K562 (cell line): ENCODE measurements at regions not wholly inside any gene's neighbourhood (a gene's known extent, or its start where the extent isn't known, plus 50 kb on each side); places are given as distances from the start of the nearest gene placed in this dataset.

Experiments used
- ATAC-seq: fragments of 200-7000 bp; cut with Tn5 transposase; 3 replicates; pipeline ENCODE4 v1.9.1; 2020; ENCODE audit warnings: moderate library complexity
- BruUV-seq: library from RNA; stranded (reverse); fragments of 400-500 nt; replicated peaks from 2 replicates; lab custom pipeline; 2021; lab: Mats Ljungman, UMichigan
- CTCF ChIA-PET: fragments of 300-600 bp; formaldehyde crosslinking; extraction: SDS; loops from one replicate; lab custom pipeline; 2021; ENCODE audit warnings: low intra/inter-chr PET ratio; lab: Yijun Ruan, JAX
- POLR2A ChIA-PET: fragments of 300-600, 350-650 bp; sonication (Branson Sonifier 250); formaldehyde crosslinking; extraction: SDS; loops from one replicate; lab custom pipeline; 2021; ENCODE audit warnings: antibody characterized with exemption, inconsistent platforms; lab: Yijun Ruan, JAX
- DNase-seq, 4 experiments: peaks; one replicate each; pipeline versions ENCODE4 v3.0.0 to v3.0.0-alpha.2; 2011 to 2018; ENCODE audit warnings: low spot score in 3 of 4, mixed read lengths in 3 of 4; ENCODE audit errors: extremely low read depth in 1 of 4
- FAIRE-seq: peaks from 2 replicates; lab custom pipeline; 2011; peaks lifted over from hg19 to GRCh38; lab: Jason Lieb, UNC
- H2AFZ ChIP-seq: 2 replicates; pipeline ENCODE4 v1.6.0; 2011; ENCODE audit warnings: low read depth, low read length, control low read depth, inconsistent platforms
- H3K27ac ChIP-seq: fragments of 200-600 bp; 3 replicates; pipeline ENCODE4 v1.8.0; 2011; ENCODE audit warnings: low read depth, mild to moderate bottlenecking, control low read depth, inconsistent platforms, low read length, moderate library complexity, mixed read lengths; ENCODE audit errors: extremely low read depth
- H3K27me3 ChIP-seq, 2 experiments: fragments of 300-600 bp in 1 of 2; 2 replicates in 1 of 2; 3 replicates in 1 of 2; pipeline versions ENCODE4 v1.6.0 to v1.8.0; 2011; ENCODE audit warnings: inconsistent platforms in 2 of 2, low read length in 2 of 2, mild to moderate bottlenecking in 1 of 2, mixed read lengths in 1 of 2, moderate library complexity in 1 of 2; ENCODE audit not compliant: control insufficient read depth in 2 of 2, insufficient read depth in 2 of 2
- H3K36me3 ChIP-seq: fragments of 300-600 bp; 3 replicates; pipeline ENCODE4 v1.8.0; 2011; ENCODE audit warnings: mild to moderate bottlenecking, low read length, inconsistent platforms; ENCODE audit not compliant: control insufficient read depth, insufficient read depth
- H3K4me1 ChIP-seq, 2 experiments: fragments of 200-600 bp in 1 of 2; replicated peaks in 1 of 2; 2 replicates in 1 of 2; 3 replicates in 1 of 2; pipeline versions ENCODE4 v1.5.1 to v1.8.0; 2011; ENCODE audit warnings: inconsistent platforms in 2 of 2, low read length in 2 of 2, mild to moderate bottlenecking in 1 of 2, mixed read lengths in 1 of 2, moderate library complexity in 1 of 2; ENCODE audit not compliant: control insufficient read depth in 2 of 2, insufficient read depth in 2 of 2
- H3K4me2 ChIP-seq: 2 replicates; pipeline ENCODE4 v1.6.1; 2011; ENCODE audit warnings: low read length, control low read depth, inconsistent platforms, mixed read lengths; ENCODE audit not compliant: insufficient read depth
- H3K4me3 ChIP-seq: fragments of 200-600 bp; sonication (generic), shearing (Covaris generic); 2 replicates; pipeline ENCODE4 v1.5.1; 2016; ENCODE audit warnings: control low read depth, inconsistent platforms
- H3K79me2 ChIP-seq: fragments of 200-600 bp; 3 replicates; pipeline ENCODE4 v1.8.0; 2011; ENCODE audit warnings: low read length, inconsistent platforms; ENCODE audit not compliant: control insufficient read depth, insufficient read depth
- H3K9ac ChIP-seq, 2 experiments: 2 replicates each; pipeline versions ENCODE4 v1.6.0 to v1.6.1; 2011; ENCODE audit warnings: low read depth in 2 of 2, low read length in 2 of 2, control low read depth in 1 of 2, inconsistent platforms in 1 of 2, mild to moderate bottlenecking in 1 of 2, mixed read lengths in 1 of 2; ENCODE audit not compliant: insufficient read depth in 1 of 2
- H3K9me1 ChIP-seq: one replicate; pipeline ENCODE4 v1.6.0; 2011; ENCODE audit warnings: inconsistent platforms, mild to moderate bottlenecking, low read length, moderate library complexity; ENCODE audit not compliant: control insufficient read depth, insufficient read depth
- H3K9me3 ChIP-seq: replicated peaks from 2 replicates; pipeline ENCODE4 v1.5.1; 2011; ENCODE audit warnings: low read depth, low read length, inconsistent platforms; ENCODE audit not compliant: control insufficient read depth, insufficient read depth
- H4K20me1 ChIP-seq: replicated peaks from 2 replicates; pipeline ENCODE4 v1.6.1; 2011; ENCODE audit warnings: low read length, inconsistent platforms, mixed read lengths; ENCODE audit not compliant: control insufficient read depth, insufficient read depth
- HNRNPL ChIP-seq: fragments of 200-400 bp; formaldehyde crosslinking; IDR thresholded peaks from 2 replicates; pipeline ENCODE4 v1.6.1; 2017; ENCODE audit warnings: low read depth, mild to moderate bottlenecking, low read length
- IFI16 ChIP-seq: fragments of 250-450 bp; sonication (Bioruptor Pico); IDR thresholded peaks from 2 replicates; pipeline ENCODE4 v2.1.2; 2022; ENCODE audit warnings: mild to moderate bottlenecking, inconsistent platforms
- KLF13 ChIP-seq: fragments of 450-650 bp; IDR thresholded peaks from 2 replicates; pipeline ENCODE4 v1.6.1; 2016; ENCODE audit warnings: missing genetic modification characterization, low read depth, mild to moderate bottlenecking, missing compliant biosample characterization, moderate library complexity, borderline replicate concordance
- LCOR ChIP-seq: sonication (generic); formaldehyde crosslinking; IDR thresholded peaks from 2 replicates; pipeline ENCODE4 v1.8.0; 2022; ENCODE audit warnings: mild to moderate bottlenecking, missing genetic modification reagents
- MAX ChIP-seq: sonication (generic); formaldehyde crosslinking; IDR thresholded peaks from 2 replicates; pipeline ENCODE4 v1.9.0; 2022; ENCODE audit warnings: mild to moderate bottlenecking, missing genetic modification reagents
- MBD1 ChIP-seq: fragments of 250-450 bp; sonication (Bioruptor Pico); IDR thresholded peaks from 2 replicates; pipeline ENCODE4 v1.8.0; 2022; ENCODE audit warnings: inconsistent platforms
- MEF2A ChIP-seq: IDR thresholded peaks from 2 replicates; pipeline ENCODE4 v1.6.1; 2011; ENCODE audit warnings: low read depth, mild to moderate bottlenecking, low read length, moderate library complexity; ENCODE audit not compliant: control insufficient read depth
- ZNF274 ChIP-seq: IDR thresholded peaks from 2 replicates; pipeline ENCODE4 v1.6.1; 2011; ENCODE audit warnings: low read depth, mild to moderate bottlenecking, low read length, moderate library complexity, borderline replicate concordance
- WGBS: fragments of 100-300 bp; shearing (Covaris generic); methylation state at CpG from one replicate; pipeline ENCODE4 v1.1.6; 2016; ENCODE audit warnings: low coverage, mixed read lengths; ENCODE audit not compliant: insufficient coverage; ENCODE audit errors: missing lambda C conversion rate; 5-methylcytosine and 5-hydroxymethylcytosine counted together
- in situ Hi-C: fragments of 300-500 bp; cut with MboI; formaldehyde crosslinking; loops from 4 replicates; pipeline ENCODE4 v1.15.0; 2018; ENCODE audit warnings: inconsistent platforms, mixed read lengths
- intact Hi-C: fragments of 100-400 bp; cut with micrococcal nuclease; formaldehyde crosslinking; loops from 2 replicates; pipeline ENCODE4 v1.14.2; 2022
- TF ChIP-seq, protein P1 (sequence below): fragments of 250-450 bp; sonication (Bioruptor Pico); IDR thresholded peaks from 2 replicates; pipeline ENCODE4 v1.8.0; 2022; ENCODE audit warnings: moderate library complexity, mild to moderate bottlenecking, inconsistent platforms
- TF ChIP-seq, protein P2 (sequence below): fragments of 250-450 bp; sonication (Bioruptor Pico); IDR thresholded peaks from 2 replicates; pipeline ENCODE4 v1.4.0; 2020; ENCODE audit warnings: borderline replicate concordance

DNA sequence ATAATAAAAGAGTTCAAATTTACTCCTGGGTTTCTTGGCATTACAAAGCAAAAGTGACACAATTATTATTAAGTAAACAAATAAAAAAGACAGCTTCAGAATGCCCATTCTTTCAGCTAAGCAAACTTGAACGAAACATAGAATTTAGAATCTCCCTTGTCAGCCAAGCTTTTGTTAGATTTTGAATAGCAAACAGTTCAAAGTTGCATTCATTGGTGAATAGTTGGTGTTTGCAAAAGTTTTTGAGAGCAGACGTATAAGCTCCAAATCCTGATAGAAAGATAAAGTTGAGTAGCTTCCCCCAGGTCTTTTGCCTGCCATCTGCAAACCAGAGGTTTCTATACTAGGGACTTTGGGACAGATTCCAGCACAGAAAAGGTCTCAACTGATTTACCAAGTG is 434.3 kb upstream of the TNP1 start (continued):
- TF ChIP-seq MAX (CRISPR knock-in tag) (no peak), ZNF274 (no peak), MEF2A (no peak), KLF13 (tag) (no peak), IFI16 (no peak)
- TF ChIP-seq, protein P1, sequence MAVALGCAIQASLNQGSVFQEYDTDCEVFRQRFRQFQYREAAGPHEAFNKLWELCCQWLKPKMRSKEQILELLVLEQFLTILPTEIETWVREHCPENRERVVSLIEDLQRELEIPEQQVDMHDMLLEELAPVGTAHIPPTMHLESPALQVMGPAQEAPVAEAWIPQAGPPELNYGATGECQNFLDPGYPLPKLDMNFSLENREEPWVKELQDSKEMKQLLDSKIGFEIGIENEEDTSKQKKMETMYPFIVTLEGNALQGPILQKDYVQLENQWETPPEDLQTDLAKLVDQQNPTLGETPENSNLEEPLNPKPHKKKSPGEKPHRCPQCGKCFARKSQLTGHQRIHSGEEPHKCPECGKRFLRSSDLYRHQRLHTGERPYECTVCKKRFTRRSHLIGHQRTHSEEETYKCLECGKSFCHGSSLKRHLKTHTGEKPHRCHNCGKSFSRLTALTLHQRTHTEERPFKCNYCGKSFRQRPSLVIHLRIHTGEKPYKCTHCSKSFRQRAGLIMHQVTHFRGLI (CRISPR knock-in tag), result no peak
- TF ChIP-seq, all 486 proteins: peak for 0

DNA sequence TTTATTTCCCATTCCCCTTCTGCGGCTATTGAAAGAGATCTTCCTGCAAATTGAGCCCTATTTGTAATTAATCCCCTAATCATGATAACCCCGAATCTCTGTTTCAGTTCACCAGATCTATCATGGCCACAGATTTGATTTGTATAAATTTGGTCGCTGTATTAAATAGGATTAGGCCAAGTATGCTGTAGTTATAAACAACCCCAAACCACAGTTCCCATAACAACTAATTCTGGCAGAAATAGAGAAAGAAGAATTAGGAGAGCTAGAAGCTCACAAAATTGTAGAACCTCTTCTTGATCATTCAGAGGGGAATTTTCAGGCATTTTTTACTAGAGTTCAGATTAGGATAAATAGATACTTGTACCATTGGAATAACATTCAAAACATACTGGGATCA is 433.7 kb upstream of the TNP1 start:
- no peak overlapping the region for H3K27ac ChIP-seq
- POLR2A ChIA-PET, result no interaction called here

More for the DNA sequence above, 433.7 kb upstream of the TNP1 start:
- Histone ChIP-seq H3K4me1 (peaks cover 0 to 9% of the 10 kb centered on the region in 2 experiments; a peak in 2 of 5 replicates), H4K20me1 (no peaks in the 10 kb centered on the region), H2AFZ (no peak overlapping the region), H3K4me3 (no peak overlapping the region), H3K9me1 (no peaks in the 10 kb centered on the region), H3K27me3 (no peaks in the 10 kb centered on the region), H3K4me2 (no peak overlapping the region), H3K79me2 (no peaks in the 10 kb centered on the region), H3K9me3 (no peaks in the 10 kb centered on the region), H3K36me3 (no peaks in the 10 kb centered on the region), H3K9ac (no peak overlapping the region)
- WGBS, result 8% methylated on average over 3 of the region's 3 CpGs
- TF ChIP-seq, protein P2, sequence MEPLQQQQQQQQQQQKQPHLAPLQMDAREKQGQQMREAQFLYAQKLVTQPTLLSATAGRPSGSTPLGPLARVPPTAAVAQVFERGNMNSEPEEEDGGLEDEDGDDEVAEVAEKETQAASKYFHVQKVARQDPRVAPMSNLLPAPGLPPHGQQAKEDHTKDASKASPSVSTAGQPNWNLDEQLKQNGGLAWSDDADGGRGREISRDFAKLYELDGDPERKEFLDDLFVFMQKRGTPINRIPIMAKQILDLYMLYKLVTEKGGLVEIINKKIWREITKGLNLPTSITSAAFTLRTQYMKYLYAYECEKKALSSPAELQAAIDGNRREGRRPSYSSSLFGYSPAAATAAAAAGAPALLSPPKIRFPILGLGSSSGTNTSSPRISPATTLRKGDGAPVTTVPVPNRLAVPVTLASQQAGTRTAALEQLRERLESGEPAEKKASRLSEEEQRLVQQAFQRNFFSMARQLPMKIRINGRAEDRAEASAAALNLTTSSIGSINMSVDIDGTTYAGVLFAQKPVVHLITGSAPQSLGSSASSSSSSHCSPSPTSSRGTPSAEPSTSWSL, result no peak
- TF ChIP-seq LCOR (no peak), MBD1 (CRISPR knock-in tag) (no peak), HNRNPL (no peak)
- intact Hi-C loops (no loop called here), in situ Hi-C loops (no loop called here)
- CTCF ChIA-PET, result no interaction called here
- FAIRE-seq (no peak), ATAC-seq (no peak), DNase-seq (no peak)
- no TSS peak for BruUV-seq
